HL-60 (cell line): ENCODE measurements at regions not wholly inside any gene's neighbourhood (a gene's known extent, or its start where the extent isn't known, plus 50 kb on each side); places are given as distances from the start of the nearest gene placed in this dataset.

Experiments used
- POLR2AphosphoS5 ChIP-seq: IDR thresholded peaks from 2 replicates; pipeline ENCODE4 v1.6.1; 2012; ENCODE audit warnings: low read depth
- TF ChIP-seq, protein P1 (sequence below): IDR thresholded peaks from one replicate; pipeline ENCODE4 v1.5.1; 2011; ENCODE audit warnings: low read length, control low read depth, inconsistent platforms; ENCODE audit not compliant: insufficient read depth
- TF ChIP-seq, protein P2 (sequence below): IDR thresholded peaks from 2 replicates; pipeline ENCODE4 v1.6.1; 2012; ENCODE audit warnings: low read depth; ENCODE audit not compliant: insufficient replicate concordance

DNA sequence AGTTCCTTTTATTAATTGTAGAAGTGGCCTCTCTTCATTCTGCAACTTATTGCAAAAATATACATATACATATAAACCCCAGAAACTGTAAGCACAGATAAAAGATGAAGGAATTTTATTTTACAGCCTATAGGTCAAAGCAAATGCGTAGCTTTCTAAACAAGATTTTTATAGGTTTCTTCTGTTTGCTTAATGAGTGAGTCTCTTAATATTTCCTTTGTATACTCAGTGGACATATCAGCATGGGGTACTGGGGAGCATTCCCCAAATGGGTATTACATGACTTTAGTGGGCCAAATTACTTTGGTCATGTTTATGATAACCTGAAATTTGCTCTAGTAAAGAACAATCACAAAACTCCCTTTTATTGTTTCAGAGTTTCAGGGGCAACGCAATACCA is 1698.6 kb upstream of the IGFBP7 start:
- TF ChIP-seq, protein P1, sequence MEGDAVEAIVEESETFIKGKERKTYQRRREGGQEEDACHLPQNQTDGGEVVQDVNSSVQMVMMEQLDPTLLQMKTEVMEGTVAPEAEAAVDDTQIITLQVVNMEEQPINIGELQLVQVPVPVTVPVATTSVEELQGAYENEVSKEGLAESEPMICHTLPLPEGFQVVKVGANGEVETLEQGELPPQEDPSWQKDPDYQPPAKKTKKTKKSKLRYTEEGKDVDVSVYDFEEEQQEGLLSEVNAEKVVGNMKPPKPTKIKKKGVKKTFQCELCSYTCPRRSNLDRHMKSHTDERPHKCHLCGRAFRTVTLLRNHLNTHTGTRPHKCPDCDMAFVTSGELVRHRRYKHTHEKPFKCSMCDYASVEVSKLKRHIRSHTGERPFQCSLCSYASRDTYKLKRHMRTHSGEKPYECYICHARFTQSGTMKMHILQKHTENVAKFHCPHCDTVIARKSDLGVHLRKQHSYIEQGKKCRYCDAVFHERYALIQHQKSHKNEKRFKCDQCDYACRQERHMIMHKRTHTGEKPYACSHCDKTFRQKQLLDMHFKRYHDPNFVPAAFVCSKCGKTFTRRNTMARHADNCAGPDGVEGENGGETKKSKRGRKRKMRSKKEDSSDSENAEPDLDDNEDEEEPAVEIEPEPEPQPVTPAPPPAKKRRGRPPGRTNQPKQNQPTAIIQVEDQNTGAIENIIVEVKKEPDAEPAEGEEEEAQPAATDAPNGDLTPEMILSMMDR, result no peak
- TF ChIP-seq, protein P2, sequence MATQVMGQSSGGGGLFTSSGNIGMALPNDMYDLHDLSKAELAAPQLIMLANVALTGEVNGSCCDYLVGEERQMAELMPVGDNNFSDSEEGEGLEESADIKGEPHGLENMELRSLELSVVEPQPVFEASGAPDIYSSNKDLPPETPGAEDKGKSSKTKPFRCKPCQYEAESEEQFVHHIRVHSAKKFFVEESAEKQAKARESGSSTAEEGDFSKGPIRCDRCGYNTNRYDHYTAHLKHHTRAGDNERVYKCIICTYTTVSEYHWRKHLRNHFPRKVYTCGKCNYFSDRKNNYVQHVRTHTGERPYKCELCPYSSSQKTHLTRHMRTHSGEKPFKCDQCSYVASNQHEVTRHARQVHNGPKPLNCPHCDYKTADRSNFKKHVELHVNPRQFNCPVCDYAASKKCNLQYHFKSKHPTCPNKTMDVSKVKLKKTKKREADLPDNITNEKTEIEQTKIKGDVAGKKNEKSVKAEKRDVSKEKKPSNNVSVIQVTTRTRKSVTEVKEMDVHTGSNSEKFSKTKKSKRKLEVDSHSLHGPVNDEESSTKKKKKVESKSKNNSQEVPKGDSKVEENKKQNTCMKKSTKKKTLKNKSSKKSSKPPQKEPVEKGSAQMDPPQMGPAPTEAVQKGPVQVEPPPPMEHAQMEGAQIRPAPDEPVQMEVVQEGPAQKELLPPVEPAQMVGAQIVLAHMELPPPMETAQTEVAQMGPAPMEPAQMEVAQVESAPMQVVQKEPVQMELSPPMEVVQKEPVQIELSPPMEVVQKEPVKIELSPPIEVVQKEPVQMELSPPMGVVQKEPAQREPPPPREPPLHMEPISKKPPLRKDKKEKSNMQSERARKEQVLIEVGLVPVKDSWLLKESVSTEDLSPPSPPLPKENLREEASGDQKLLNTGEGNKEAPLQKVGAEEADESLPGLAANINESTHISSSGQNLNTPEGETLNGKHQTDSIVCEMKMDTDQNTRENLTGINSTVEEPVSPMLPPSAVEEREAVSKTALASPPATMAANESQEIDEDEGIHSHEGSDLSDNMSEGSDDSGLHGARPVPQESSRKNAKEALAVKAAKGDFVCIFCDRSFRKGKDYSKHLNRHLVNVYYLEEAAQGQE, result no peak
- TF ChIP-seq POLR2AphosphoS5, result no peak
